ENCODE measurements at regions not wholly inside any gene's neighbourhood (a gene's known extent, or its start where the extent isn't known, plus 50 kb on each side); places are given as distances from the start of the nearest gene placed in this dataset.

DNA sequence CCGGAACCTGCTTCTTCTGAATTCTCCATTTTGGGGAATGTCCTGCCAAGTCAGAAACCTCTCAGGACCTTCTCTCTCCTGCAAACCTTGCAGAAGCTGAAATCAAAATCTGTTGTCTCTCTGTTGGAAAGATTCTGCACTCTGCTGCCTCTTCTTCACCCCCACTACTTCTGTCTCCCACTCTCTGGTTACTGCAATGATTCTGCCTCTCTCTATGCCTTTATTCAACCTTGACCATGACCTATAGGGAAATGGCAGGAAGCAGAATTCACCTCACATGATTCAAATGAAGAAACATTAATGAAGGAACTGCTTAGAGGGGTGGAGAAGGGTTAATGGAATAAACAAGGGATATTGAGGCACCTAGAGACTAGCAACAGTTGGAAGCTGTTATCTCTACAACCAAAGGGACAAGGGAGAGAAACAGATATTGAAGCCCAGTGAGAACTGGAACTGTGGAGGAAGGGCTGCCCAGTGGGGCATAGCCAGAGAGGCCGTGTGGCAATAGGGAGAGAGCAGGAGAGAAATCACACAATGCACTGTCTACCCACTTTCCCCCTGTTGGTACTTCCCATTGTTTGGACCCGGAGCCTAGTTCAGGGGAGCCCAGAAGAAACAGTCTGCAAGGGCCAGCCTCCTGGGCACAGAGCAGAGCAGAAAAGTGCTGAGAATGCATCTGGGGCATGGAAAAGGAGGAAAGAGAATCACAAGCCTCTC lies 76.1 kb upstream of the JUN start:
- BruUV-seq (replicated peaks) = no TSS peak
- ChIA-PET CTCF (ENCODE audit: low intra/inter-chr PET ratio) (no interaction called here), POLR2A (no interaction called here)
- H3K79me2 ChIP-seq (ENCODE audit: control insufficient read depth, insufficient read depth, low read length) = no peaks in the 10 kb centered on the region
- TF ChIP-seq, protein P1, sequence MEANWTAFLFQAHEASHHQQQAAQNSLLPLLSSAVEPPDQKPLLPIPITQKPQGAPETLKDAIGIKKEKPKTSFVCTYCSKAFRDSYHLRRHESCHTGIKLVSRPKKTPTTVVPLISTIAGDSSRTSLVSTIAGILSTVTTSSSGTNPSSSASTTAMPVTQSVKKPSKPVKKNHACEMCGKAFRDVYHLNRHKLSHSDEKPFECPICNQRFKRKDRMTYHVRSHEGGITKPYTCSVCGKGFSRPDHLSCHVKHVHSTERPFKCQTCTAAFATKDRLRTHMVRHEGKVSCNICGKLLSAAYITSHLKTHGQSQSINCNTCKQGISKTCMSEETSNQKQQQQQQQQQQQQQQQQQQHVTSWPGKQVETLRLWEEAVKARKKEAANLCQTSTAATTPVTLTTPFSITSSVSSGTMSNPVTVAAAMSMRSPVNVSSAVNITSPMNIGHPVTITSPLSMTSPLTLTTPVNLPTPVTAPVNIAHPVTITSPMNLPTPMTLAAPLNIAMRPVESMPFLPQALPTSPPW (CRISPR knock-in tag; IDR thresholded peaks at IDR 0.05) = no peak
- TF ChIP-seq C11orf30 (IDR thresholded peaks at IDR 0.05; ENCODE audit: low read depth) (peak; percentile 15; the same call in 1 of the 2 replicates), ZNF316 (IDR thresholded peaks at IDR 0.05) (peak; percentile 15; the same call in 1 of the 2 replicates)
- H3K4me1 ChIP-seq (replicated peaks in 1 of 2; ENCODE audit: control insufficient read depth in 2 of 2, insufficient read depth in 2 of 2, low read length in 2 of 2) = no peaks in the 10 kb centered on the region; a peak in 2 of 5 replicates
- no peak overlapping the region for H3K4me2 ChIP-seq (ENCODE audit: insufficient read depth, low read length)
- intact Hi-C loops (cut with micrococcal nuclease) (no loop called here), in situ Hi-C loops (cut with MboI) (no loop called here)
- no peaks in the 10 kb centered on the region for H3K9me3 ChIP-seq (replicated peaks; ENCODE audit: control insufficient read depth, insufficient read depth, low read depth, low read length)
- no peak overlapping the region; a peak in 1 of 4 replicates for H3K9ac ChIP-seq (ENCODE audit: insufficient read depth in 1 of 2, low read depth in 2 of 2, low read length in 2 of 2)
- no peaks in the 10 kb centered on the region for H4K20me1 ChIP-seq (replicated peaks; ENCODE audit: control insufficient read depth, insufficient read depth, low read length)
- 45% methylated on average over 3 of the region's 3 CpGs for WGBS (ENCODE audit: insufficient coverage, low coverage, missing lambda C conversion rate)
- FAIRE-seq (peak; percentile 6), DNase-seq (ENCODE audit: extremely low read depth in 1 of 4, low spot score in 3 of 4) (no peak), ATAC-seq (no peak)
- H3K4me3 ChIP-seq = no peak overlapping the region
- H2AFZ ChIP-seq (ENCODE audit: low read depth, low read length) = no peak overlapping the region
- no peak overlapping the region for H3K27ac ChIP-seq (ENCODE audit: extremely low read depth, low read depth, low read length)
- H3K9me1 ChIP-seq (ENCODE audit: control insufficient read depth, insufficient read depth, low read length) = no peaks in the 10 kb centered on the region
- H3K27me3 ChIP-seq (ENCODE audit: control insufficient read depth in 2 of 2, insufficient read depth in 2 of 2, low read length in 2 of 2) = no peaks in the 10 kb centered on the region
- H3K36me3 ChIP-seq (ENCODE audit: control insufficient read depth, insufficient read depth, low read length) = no peaks in the 10 kb centered on the region

DNA sequence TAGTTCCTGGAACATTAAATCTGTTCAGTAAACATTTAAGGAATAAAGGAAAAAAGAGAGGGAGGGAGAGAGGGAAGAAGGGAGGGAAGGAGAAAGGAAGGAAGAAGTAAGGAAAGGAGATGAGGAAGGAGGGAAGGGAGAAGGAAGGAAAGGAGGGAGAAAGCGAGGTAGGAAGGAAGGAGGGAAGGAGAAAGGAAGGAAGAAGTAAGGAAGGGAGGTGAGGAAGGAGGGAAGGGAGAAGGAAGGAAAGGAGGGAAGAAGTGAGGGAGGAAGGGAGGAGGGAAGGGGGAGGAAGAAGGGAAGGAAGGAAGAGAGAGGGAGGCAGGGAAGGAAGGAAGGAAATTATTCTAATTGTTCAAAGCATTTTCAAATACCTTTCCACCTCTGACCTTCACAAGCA lies 77.2 kb upstream of the JUN start:
- in situ Hi-C loops (cut with MboI) = no loop called here
- DNase-seq (ENCODE audit: extremely low read depth in 1 of 4, low spot score in 3 of 4) (no peak), FAIRE-seq (no peak), ATAC-seq (no peak)
- Histone ChIP-seq H3K4me1 (replicated peaks in 1 of 2; ENCODE audit: control insufficient read depth in 2 of 2, insufficient read depth in 2 of 2, low read length in 2 of 2) (no peaks in the 10 kb centered on the region; a peak in 2 of 5 replicates), H2AFZ (ENCODE audit: low read depth, low read length) (no peak overlapping the region), H3K9me1 (ENCODE audit: control insufficient read depth, insufficient read depth, low read length) (no peaks in the 10 kb centered on the region), H3K9ac (ENCODE audit: insufficient read depth in 1 of 2, low read depth in 2 of 2, low read length in 2 of 2) (no peak overlapping the region), H3K27ac (ENCODE audit: extremely low read depth, low read depth, low read length) (no peak overlapping the region), H3K9me3 (replicated peaks; ENCODE audit: control insufficient read depth, insufficient read depth, low read depth, low read length) (no peaks in the 10 kb centered on the region), H3K4me3 (no peak overlapping the region), H3K27me3 (ENCODE audit: control insufficient read depth in 2 of 2, insufficient read depth in 2 of 2, low read length in 2 of 2) (no peaks in the 10 kb centered on the region), H3K36me3 (ENCODE audit: control insufficient read depth, insufficient read depth, low read length) (no peaks in the 10 kb centered on the region), H4K20me1 (replicated peaks; ENCODE audit: control insufficient read depth, insufficient read depth, low read length) (no peaks in the 10 kb centered on the region), H3K79me2 (ENCODE audit: control insufficient read depth, insufficient read depth, low read length) (no peaks in the 10 kb centered on the region), H3K4me2 (ENCODE audit: insufficient read depth, low read length) (no peak overlapping the region)
- intact Hi-C loops (cut with micrococcal nuclease) = no loop called here
- WGBS (ENCODE audit: insufficient coverage, low coverage, missing lambda C conversion rate) = 33% methylated on average over 1 of the region's 1 CpG
- ChIA-PET POLR2A (no interaction called here), CTCF (ENCODE audit: low intra/inter-chr PET ratio) (no interaction called here)
- no TSS peak for BruUV-seq (replicated peaks)
- TF ChIP-seq MBD2 (IDR thresholded peaks at IDR 0.05; ENCODE audit: borderline replicate concordance, low read depth) = no peak
- TF ChIP-seq, protein P2, sequence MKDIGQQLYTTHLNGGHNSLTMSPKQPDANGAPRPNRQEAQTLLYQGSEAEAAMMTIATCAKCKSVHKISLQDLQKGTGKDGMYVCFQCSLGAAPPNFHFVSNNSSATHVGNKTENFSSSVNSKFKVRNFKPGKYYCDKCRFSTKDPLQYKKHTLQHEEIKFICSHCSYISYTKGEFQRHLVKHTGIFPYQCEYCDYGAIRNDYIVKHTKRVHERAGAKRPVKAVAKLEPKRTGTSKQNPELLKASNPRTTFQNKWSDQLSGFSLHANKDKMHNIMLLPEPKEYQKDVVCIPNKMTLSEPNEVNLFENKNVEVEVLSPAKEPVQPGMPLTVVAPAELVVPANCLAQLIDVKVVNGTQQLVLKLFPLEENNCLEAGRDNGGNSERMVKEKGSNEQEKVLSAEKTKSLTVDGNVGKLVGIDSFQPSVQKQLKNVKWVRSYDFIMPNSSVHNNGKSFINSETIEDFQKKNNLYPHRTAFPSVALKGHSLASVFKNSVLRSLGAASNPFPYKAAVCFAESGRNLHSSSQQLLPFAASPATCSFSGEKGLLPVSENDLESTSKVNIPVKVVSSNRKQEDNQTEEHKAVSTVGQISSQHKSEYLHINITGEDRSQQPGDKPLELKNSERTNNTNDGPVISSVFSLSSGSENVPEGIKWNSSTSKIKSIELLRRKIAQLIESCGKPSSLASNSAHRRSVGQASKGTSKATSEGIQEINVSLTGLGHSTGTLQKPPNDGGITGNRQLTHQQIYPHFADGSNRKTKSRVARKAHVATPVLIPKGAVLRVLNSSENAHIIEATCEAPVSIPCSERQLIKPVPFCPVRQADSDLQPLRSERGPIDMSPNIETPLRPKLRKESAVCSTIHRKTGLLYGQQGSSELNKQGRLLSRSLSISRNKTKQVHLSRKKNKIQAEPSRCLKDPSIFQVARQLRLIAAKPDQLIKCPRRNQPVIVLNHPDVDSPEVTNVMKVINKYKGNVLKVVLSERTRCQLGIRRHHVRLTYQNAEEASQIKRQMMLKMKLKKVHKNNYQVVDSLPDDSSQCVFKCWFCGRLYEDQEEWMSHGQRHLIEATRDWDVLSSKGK (CRISPR knock-in tag; IDR thresholded peaks at IDR 0.05) = no peak
- TF ChIP-seq, protein P3, sequence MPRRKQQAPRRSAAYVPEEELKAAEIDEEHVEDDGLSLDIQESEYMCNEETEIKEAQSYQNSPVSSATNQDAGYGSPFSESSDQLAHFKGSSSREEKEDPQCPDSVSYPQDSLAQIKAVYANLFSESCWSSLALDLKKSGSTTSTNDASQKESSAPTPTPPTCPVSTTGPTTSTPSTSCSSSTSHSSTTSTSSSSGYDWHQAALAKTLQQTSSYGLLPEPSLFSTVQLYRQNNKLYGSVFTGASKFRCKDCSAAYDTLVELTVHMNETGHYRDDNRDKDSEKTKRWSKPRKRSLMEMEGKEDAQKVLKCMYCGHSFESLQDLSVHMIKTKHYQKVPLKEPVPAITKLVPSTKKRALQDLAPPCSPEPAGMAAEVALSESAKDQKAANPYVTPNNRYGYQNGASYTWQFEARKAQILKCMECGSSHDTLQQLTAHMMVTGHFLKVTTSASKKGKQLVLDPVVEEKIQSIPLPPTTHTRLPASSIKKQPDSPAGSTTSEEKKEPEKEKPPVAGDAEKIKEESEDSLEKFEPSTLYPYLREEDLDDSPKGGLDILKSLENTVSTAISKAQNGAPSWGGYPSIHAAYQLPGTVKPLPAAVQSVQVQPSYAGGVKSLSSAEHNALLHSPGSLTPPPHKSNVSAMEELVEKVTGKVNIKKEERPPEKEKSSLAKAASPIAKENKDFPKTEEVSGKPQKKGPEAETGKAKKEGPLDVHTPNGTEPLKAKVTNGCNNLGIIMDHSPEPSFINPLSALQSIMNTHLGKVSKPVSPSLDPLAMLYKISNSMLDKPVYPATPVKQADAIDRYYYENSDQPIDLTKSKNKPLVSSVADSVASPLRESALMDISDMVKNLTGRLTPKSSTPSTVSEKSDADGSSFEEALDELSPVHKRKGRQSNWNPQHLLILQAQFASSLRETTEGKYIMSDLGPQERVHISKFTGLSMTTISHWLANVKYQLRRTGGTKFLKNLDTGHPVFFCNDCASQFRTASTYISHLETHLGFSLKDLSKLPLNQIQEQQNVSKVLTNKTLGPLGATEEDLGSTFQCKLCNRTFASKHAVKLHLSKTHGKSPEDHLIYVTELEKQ (CRISPR knock-in tag; IDR thresholded peaks at IDR 0.05) = no peak
- TF ChIP-seq ZBTB1 (CRISPR knock-in tag; IDR thresholded peaks at IDR 0.05; ENCODE audit: borderline replicate concordance, low read depth) = no peak
